ENCODE measurements at regions not wholly inside any gene's neighbourhood (a gene's known extent, or its start where the extent isn't known, plus 50 kb on each side); places are given as distances from the start of the nearest gene placed in this dataset.
"Not testable (repeated sequence)": the region's sequence is repeated elsewhere in the genome, so short reads cannot be mapped to it uniquely, and the experiment has no call there.

DNA sequence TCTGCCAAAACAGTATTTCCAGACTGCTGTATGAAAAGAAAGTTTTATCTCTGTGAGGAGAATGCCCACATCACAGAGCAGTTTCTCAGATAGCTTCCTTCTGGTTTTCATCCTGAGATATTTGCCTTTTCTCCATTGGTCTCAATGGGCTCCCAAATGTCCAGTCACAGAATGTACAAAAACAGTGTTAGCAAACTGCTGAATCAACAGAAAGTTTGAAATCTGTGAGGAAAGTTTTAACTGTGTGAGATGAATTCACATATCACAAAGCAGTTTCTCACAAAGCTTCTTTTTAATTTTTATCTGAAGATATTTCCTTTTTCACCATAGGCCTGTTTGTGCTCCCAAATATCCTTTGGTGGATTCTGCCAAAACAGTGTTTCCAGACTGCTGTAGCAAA, 207.2 kb upstream of the TRIM48 start:
- Mint-ChIP-seq H3K27me3 (no peaks in the 10 kb centered on the region), H3K27ac (no peak overlapping the region), H3K9me3 (ENCODE audit: insufficient read depth) (peaks cover 2% of the 10 kb centered on the region), H3K4me1 (no peaks in the 10 kb centered on the region), H3K4me3 (no peak overlapping the region)
- intact Hi-C loops (cut with micrococcal nuclease) = no loop called here
- ATAC-seq (ENCODE audit: low read depth) = no peak
- H3K4me1 ChIP-seq (ENCODE audit: control insufficient read depth in 2 of 2, insufficient read depth in 2 of 2, low read length in 2 of 2) = no peaks in the 10 kb centered on the region
- no peak overlapping the region for H2AFZ ChIP-seq (ENCODE audit: insufficient read depth, low read depth, low read length, poor library complexity, severe bottlenecking)
- no peak overlapping the region for H3K27ac ChIP-seq (ENCODE audit: low read length in 2 of 2)
- POLR2A ChIA-PET = no interaction called here
- H3K9ac ChIP-seq (ENCODE audit: low read length) = no peak overlapping the region
- H4K20me1 ChIP-seq (ENCODE audit: control insufficient read depth, insufficient read depth, low read length, poor library complexity, severe bottlenecking) = no peaks in the 10 kb centered on the region
- H3K4me3 ChIP-seq (ENCODE audit: control extremely low read depth in 1 of 5, extremely low read depth in 1 of 5, insufficient read depth in 1 of 5, low read depth in 2 of 5, low read length in 4 of 5) = no peak overlapping the region
- H3K36me3 ChIP-seq (replicated peaks in 1 of 2; ENCODE audit: control extremely low read depth in 1 of 2, control insufficient read depth in 1 of 2, extremely low read depth in 1 of 2, insufficient read depth in 2 of 2, low read length in 1 of 2) = no peaks in the 10 kb centered on the region
- no peaks in the 10 kb centered on the region for H3K27me3 ChIP-seq (replicated peaks in 1 of 4; ENCODE audit: control extremely low read depth in 1 of 4, control insufficient read depth in 3 of 4, insufficient read depth in 4 of 4, low read length in 3 of 4)
- TF ChIP-seq EZH2 (IDR thresholded peaks at IDR 0.05; ENCODE audit: borderline replicate concordance, insufficient read depth, low read depth, low read length, poor library complexity, severe bottlenecking) = no peak
- TF ChIP-seq, protein P1, sequence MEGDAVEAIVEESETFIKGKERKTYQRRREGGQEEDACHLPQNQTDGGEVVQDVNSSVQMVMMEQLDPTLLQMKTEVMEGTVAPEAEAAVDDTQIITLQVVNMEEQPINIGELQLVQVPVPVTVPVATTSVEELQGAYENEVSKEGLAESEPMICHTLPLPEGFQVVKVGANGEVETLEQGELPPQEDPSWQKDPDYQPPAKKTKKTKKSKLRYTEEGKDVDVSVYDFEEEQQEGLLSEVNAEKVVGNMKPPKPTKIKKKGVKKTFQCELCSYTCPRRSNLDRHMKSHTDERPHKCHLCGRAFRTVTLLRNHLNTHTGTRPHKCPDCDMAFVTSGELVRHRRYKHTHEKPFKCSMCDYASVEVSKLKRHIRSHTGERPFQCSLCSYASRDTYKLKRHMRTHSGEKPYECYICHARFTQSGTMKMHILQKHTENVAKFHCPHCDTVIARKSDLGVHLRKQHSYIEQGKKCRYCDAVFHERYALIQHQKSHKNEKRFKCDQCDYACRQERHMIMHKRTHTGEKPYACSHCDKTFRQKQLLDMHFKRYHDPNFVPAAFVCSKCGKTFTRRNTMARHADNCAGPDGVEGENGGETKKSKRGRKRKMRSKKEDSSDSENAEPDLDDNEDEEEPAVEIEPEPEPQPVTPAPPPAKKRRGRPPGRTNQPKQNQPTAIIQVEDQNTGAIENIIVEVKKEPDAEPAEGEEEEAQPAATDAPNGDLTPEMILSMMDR (IDR thresholded peaks at IDR 0.05) = no peak
- DNase-seq = no peak
- CTCF ChIA-PET = no interaction called here
- no peaks in the 10 kb centered on the region for H3K79me2 ChIP-seq (ENCODE audit: control insufficient read depth, insufficient read depth, low read length)
- H3K4me2 ChIP-seq (replicated peaks; ENCODE audit: low read depth, low read length, poor library complexity, severe bottlenecking) = no peak overlapping the region
- H3K9me3 ChIP-seq (ENCODE audit: control extremely low read depth in 1 of 3, control insufficient read depth in 2 of 3, insufficient read depth in 1 of 3, low read length in 2 of 3) = peaks cover 4 to 45% (median 10%) of the 10 kb centered on the region in 3 donors

DNA sequence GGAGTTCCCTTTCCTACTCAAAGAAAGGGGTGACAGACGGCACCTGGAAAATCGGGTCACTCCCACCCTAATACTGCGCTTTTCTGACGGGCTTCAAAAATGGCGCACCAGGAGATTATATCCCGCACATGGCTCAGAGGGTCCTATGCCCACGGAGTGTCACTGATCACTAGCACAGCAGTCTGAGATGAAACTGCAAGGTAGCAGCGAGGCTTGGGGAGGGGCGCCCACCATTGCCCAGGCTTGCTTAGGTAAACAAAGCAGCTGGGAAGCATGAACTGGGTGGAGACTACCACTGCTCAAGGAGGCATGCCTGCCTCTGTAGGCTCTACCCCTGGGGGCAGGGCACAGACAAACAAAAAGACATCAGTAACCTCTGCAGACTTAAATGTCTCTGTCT, 177.4 kb upstream of the TRIM48 start:
- WGBS (ENCODE audit: insufficient coverage) = 83% methylated on average over 9 of the region's 9 CpGs
- H3K79me2 ChIP-seq (ENCODE audit: control insufficient read depth, insufficient read depth, low read length); ATAC-seq (ENCODE audit: low read depth); H3K4me2 ChIP-seq (replicated peaks; ENCODE audit: low read depth, low read length, poor library complexity, severe bottlenecking); H3K27me3 Mint-ChIP-seq; POLR2A ChIA-PET; H3K4me3 Mint-ChIP-seq; H4K20me1 ChIP-seq (ENCODE audit: control insufficient read depth, insufficient read depth, low read length, poor library complexity, severe bottlenecking); H2AFZ ChIP-seq (ENCODE audit: insufficient read depth, low read depth, low read length, poor library complexity, severe bottlenecking); H3K4me3 ChIP-seq (ENCODE audit: control extremely low read depth in 1 of 5, extremely low read depth in 1 of 5, insufficient read depth in 1 of 5, low read depth in 2 of 5, low read length in 4 of 5); H3K9me3 Mint-ChIP-seq (ENCODE audit: insufficient read depth); intact Hi-C loops (cut with micrococcal nuclease); H3K36me3 ChIP-seq (replicated peaks in 1 of 2; ENCODE audit: control extremely low read depth in 1 of 2, control insufficient read depth in 1 of 2, extremely low read depth in 1 of 2, insufficient read depth in 2 of 2, low read length in 1 of 2); H3K27ac ChIP-seq (ENCODE audit: low read length in 2 of 2); DNase-seq; H3K4me1 Mint-ChIP-seq; CTCF ChIA-PET; H3K27me3 ChIP-seq (replicated peaks in 1 of 4; ENCODE audit: control extremely low read depth in 1 of 4, control insufficient read depth in 3 of 4, insufficient read depth in 4 of 4, low read length in 3 of 4); H3K4me1 ChIP-seq (ENCODE audit: control insufficient read depth in 2 of 2, insufficient read depth in 2 of 2, low read length in 2 of 2); H3K9ac ChIP-seq (ENCODE audit: low read length); H3K27ac Mint-ChIP-seq: not testable (repeated sequence)
- peaks cover 0 to 11% (median 4%) of the 10 kb centered on the region in 3 donors for H3K9me3 ChIP-seq (ENCODE audit: control extremely low read depth in 1 of 3, control insufficient read depth in 2 of 3, insufficient read depth in 1 of 3, low read length in 2 of 3)

Data from B cell (primary cell).